ENCODE measurements at regions not wholly inside any gene's neighbourhood (a gene's known extent, or its start where the extent isn't known, plus 50 kb on each side); places are given as distances from the start of the nearest gene placed in this dataset.

DNA sequence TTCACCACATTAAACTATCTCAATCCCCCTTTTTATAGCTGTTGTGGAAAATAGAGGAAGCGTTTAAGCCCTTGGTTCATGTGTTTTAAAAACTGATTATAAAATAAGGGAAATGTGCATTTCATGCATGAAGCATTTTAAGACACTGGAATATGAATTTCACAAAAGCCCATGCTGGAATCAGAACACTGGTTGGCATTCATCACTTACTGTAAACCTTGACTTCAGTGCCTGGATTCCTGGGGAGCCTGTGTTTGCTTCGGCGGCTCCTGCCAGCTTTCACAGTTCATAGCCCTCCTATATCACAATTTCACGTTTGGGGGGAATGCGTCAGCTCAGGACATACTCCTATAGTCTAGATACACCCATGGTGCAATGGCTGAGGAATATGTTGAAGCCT is 336.9 kb downstream of the INSIG2 start:
- TF ChIP-seq, protein P1, sequence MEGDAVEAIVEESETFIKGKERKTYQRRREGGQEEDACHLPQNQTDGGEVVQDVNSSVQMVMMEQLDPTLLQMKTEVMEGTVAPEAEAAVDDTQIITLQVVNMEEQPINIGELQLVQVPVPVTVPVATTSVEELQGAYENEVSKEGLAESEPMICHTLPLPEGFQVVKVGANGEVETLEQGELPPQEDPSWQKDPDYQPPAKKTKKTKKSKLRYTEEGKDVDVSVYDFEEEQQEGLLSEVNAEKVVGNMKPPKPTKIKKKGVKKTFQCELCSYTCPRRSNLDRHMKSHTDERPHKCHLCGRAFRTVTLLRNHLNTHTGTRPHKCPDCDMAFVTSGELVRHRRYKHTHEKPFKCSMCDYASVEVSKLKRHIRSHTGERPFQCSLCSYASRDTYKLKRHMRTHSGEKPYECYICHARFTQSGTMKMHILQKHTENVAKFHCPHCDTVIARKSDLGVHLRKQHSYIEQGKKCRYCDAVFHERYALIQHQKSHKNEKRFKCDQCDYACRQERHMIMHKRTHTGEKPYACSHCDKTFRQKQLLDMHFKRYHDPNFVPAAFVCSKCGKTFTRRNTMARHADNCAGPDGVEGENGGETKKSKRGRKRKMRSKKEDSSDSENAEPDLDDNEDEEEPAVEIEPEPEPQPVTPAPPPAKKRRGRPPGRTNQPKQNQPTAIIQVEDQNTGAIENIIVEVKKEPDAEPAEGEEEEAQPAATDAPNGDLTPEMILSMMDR (IDR thresholded peaks at IDR 0.05; ENCODE audit: low read depth, low read length, poor library complexity, severe bottlenecking): no peak
- no peak for TF ChIP-seq EZH2phosphoT487 (IDR thresholded peaks at IDR 0.05; ENCODE audit: borderline replicate concordance, low read length)

Data from DOHH2 (cell line).